K562 (cell line): ENCODE measurements at regions not wholly inside any gene's neighbourhood (a gene's known extent, or its start where the extent isn't known, plus 50 kb on each side); places are given as distances from the start of the nearest gene placed in this dataset.
A peak's percentile ranks its signal among the peaks of the same experiment; 100 is the strongest.

Experiments used
- ATF1 ChIP-seq, 2 experiments: fragments of 450-650 bp in 1 of 2; IDR thresholded peaks; 2 replicates each; pipeline ENCODE4 v1.6.1; 2016; ENCODE audit warnings: missing compliant biosample characterization in 1 of 2, missing genetic modification characterization in 1 of 2
- BACH1 ChIP-seq: fragments of 200-800 bp; sonication (Bioruptor generic); IDR thresholded peaks from 2 replicates; pipeline ENCODE4 v1.6.1; 2016; ENCODE audit warnings: missing genetic modification characterization, missing compliant biosample characterization
- BRD4 ChIP-seq: fragments of 200-600 bp; sonication (generic); IDR thresholded peaks from 2 replicates; pipeline ENCODE4 v1.6.1; 2017; ENCODE audit warnings: inconsistent platforms
- C11orf30 ChIP-seq: fragments of 450-650 bp; IDR thresholded peaks from 2 replicates; pipeline ENCODE4 v1.6.1; 2016; ENCODE audit warnings: low read depth, mild to moderate bottlenecking
- DLX4 ChIP-seq: fragments of 250-450 bp; sonication (Bioruptor Pico); IDR thresholded peaks from 2 replicates; pipeline ENCODE4 v1.6.1; 2021; ENCODE audit warnings: mild to moderate bottlenecking
- EGR1 ChIP-seq: fragments of 450-650 bp; conservative IDR thresholded peaks from 2 replicates; pipeline ENCODE4 v1.6.1; 2017; ENCODE audit warnings: mild to moderate bottlenecking
- ELF2 ChIP-seq: fragments of 250-450 bp; sonication (Bioruptor Pico); IDR thresholded peaks from 2 replicates; pipeline ENCODE4 v1.5.0; 2021; ENCODE audit warnings: mild to moderate bottlenecking
- EWSR1 ChIP-seq: fragments of 450-650 bp; IDR thresholded peaks from 2 replicates; pipeline ENCODE4 v1.6.1; 2018; ENCODE audit warnings: borderline replicate concordance, mild to moderate bottlenecking, low read depth, moderate library complexity; ENCODE audit not compliant: partially characterized antibody
- GATAD2A ChIP-seq: fragments of 450-650 bp; IDR thresholded peaks from 2 replicates; pipeline ENCODE4 v1.6.1; 2017
- HDAC1 ChIP-seq, 2 experiments: fragments of 450-650 bp; IDR thresholded peaks; 2 replicates each; pipeline ENCODE4 v1.6.1; 2016 to 2017; ENCODE audit warnings: inconsistent platforms in 1 of 2, mild to moderate bottlenecking in 1 of 2, moderate library complexity in 1 of 2
- HDGF ChIP-seq: fragments of 450-650 bp; IDR thresholded peaks from 2 replicates; pipeline ENCODE4 v1.6.1; 2016
- HMGXB4 ChIP-seq: sonication (generic); formaldehyde crosslinking; IDR thresholded peaks from 2 replicates; pipeline ENCODE4 v1.8.1; 2023; ENCODE audit warnings: mild to moderate bottlenecking, missing genetic modification reagents
- MAZ ChIP-seq, 2 experiments: fragments of 450-650 bp in 1 of 2; sonication (generic) in 1 of 2; formaldehyde crosslinking; IDR thresholded peaks in 1 of 2; conservative IDR thresholded peaks in 1 of 2; 2 replicates each; pipeline versions ENCODE4 v1.4.0 to v1.5.0; 2020; ENCODE audit warnings: mild to moderate bottlenecking in 1 of 2, missing genetic modification reagents in 1 of 2
- MCM5 ChIP-seq: fragments of 450-650 bp; IDR thresholded peaks from 2 replicates; pipeline ENCODE4 v1.6.1; 2016; ENCODE audit warnings: low read depth
- PBX2 ChIP-seq, 2 experiments: IDR thresholded peaks in 1 of 2; conservative IDR thresholded peaks in 1 of 2; 2 replicates each; pipeline ENCODE4 v1.6.1; 2016; ENCODE audit warnings: low read depth in 2 of 2, mild to moderate bottlenecking in 1 of 2, missing compliant biosample characterization in 1 of 2, missing genetic modification characterization in 1 of 2, moderate library complexity in 1 of 2
- RBM14 ChIP-seq: fragments of 200-400 bp; formaldehyde crosslinking; IDR thresholded peaks from 2 replicates; pipeline ENCODE4 v1.6.1; 2018; ENCODE audit warnings: low read depth, mild to moderate bottlenecking, low read length, moderate library complexity, borderline replicate concordance; ENCODE audit not compliant: insufficient read depth
- ZC3H4 ChIP-seq: sonication (generic); formaldehyde crosslinking; IDR thresholded peaks from 2 replicates; pipeline ENCODE4 v1.9.0; 2021; ENCODE audit warnings: missing genetic modification reagents, borderline replicate concordance
- ZFX ChIP-seq: sonication (generic); formaldehyde crosslinking; IDR thresholded peaks from 2 replicates; pipeline ENCODE4 v1.8.0; 2022; ENCODE audit warnings: mild to moderate bottlenecking, missing genetic modification reagents, moderate library complexity
- ZNF212 ChIP-seq: fragments of 450-650 bp; formaldehyde crosslinking; IDR thresholded peaks from 2 replicates; pipeline ENCODE4 v1.4.0; 2020; ENCODE audit warnings: mild to moderate bottlenecking
- ZNF696 ChIP-seq: fragments of 250-450 bp; sonication (Bioruptor Pico); conservative IDR thresholded peaks from 2 replicates; pipeline ENCODE4 v1.4.0; 2020; ENCODE audit warnings: mild to moderate bottlenecking, moderate library complexity
- TF ChIP-seq, protein P1 (sequence below): IDR thresholded peaks from 3 replicates; pipeline ENCODE4 v1.6.1; 2011; ENCODE audit warnings: borderline replicate concordance, mild to moderate bottlenecking, moderate library complexity; ENCODE audit not compliant: insufficient read length; ENCODE audit errors: extremely low read depth

GRCh38 chrX:13254076-13254785 is 65.6 kb downstream of the ATXN3L start (continued):
- TF ChIP-seq ZC3H4 (CRISPR knock-in tag) = no peak
- no peak for TF ChIP-seq ZNF696 (CRISPR knock-in tag)
- TF ChIP-seq ELF2 (CRISPR knock-in tag) = no peak
- TF ChIP-seq GATAD2A = no peak
- no peak for TF ChIP-seq ATF1 (CRISPR knock-in tag; IDR thresholded peaks at IDR 0.05)
- TF ChIP-seq ATF1 (tag; IDR thresholded peaks at IDR 0.05) = 0 out of 2 replicates have a peak, but pooled peaks have one; percentile 30
- no peak for TF ChIP-seq EWSR1
- TF ChIP-seq DLX4 = no peak
- no peak for TF ChIP-seq ZNF212 (CRISPR knock-in tag)
- no peak for TF ChIP-seq MCM5
- TF ChIP-seq HDGF = no peak
- peak; percentile 94 for TF ChIP-seq BACH1 (tag)
- peak; percentile 72; the same call in 1 of the 2 replicates for TF ChIP-seq BRD4
- TF ChIP-seq EGR1 = no peak
- no peak for TF ChIP-seq HDAC1 (IDR thresholded peaks at IDR 0.05)
- TF ChIP-seq HMGXB4 (CRISPR knock-in tag) = no peak
- TF ChIP-seq RBM14 = no peak
- TF ChIP-seq ZFX (CRISPR knock-in tag) = peak; percentile 42; the same call in 1 of the 2 replicates
- TF ChIP-seq, protein P1, sequence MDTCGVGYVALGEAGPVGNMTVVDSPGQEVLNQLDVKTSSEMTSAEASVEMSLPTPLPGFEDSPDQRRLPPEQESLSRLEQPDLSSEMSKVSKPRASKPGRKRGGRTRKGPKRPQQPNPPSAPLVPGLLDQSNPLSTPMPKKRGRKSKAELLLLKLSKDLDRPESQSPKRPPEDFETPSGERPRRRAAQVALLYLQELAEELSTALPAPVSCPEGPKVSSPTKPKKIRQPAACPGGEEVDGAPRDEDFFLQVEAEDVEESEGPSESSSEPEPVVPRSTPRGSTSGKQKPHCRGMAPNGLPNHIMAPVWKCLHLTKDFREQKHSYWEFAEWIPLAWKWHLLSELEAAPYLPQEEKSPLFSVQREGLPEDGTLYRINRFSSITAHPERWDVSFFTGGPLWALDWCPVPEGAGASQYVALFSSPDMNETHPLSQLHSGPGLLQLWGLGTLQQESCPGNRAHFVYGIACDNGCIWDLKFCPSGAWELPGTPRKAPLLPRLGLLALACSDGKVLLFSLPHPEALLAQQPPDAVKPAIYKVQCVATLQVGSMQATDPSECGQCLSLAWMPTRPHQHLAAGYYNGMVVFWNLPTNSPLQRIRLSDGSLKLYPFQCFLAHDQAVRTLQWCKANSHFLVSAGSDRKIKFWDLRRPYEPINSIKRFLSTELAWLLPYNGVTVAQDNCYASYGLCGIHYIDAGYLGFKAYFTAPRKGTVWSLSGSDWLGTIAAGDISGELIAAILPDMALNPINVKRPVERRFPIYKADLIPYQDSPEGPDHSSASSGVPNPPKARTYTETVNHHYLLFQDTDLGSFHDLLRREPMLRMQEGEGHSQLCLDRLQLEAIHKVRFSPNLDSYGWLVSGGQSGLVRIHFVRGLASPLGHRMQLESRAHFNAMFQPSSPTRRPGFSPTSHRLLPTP = no peak
- TF ChIP-seq C11orf30 = peak; percentile 79
- TF ChIP-seq PBX2 (CRISPR knock-in tag; IDR thresholded peaks at IDR 0.05; ENCODE audit: low read depth) = no peak
- peak; percentile 27; the same call in 1 of the 2 replicates for TF ChIP-seq PBX2 (tag; conservative IDR thresholded peaks at IDR 0.05; ENCODE audit: low read depth)
- peak in 1 of 2 experiments; percentile 38; a peak in 1 of 4 replicates for TF ChIP-seq MAZ (CRISPR knock-in tag; conservative IDR thresholded peaks at IDR 0.05 in 1 of 2, IDR thresholded peaks at IDR 0.05 in 1 of 2)
